HG03571 (cell line): ENCODE measurements at regions not wholly inside any gene's neighbourhood (a gene's known extent, or its start where the extent isn't known, plus 50 kb on each side); places are given as distances from the start of the nearest gene placed in this dataset.

Experiments
- ATAC-seq: cut with Tn5 transposase; IDR thresholded peaks from one replicate; pipeline ENCODE4 v1.9.1; 2021; ENCODE audit not compliant: unreplicated experiment

- ATAC-seq: no peak
Measured at GRCh38 chr13:34405410-34406181, 536.5 kb upstream of the NBEA start.

GRCh38 chr13:34408640-34409039 is 533.4 kb upstream of the NBEA start:
- ATAC-seq: no peak

GRCh38 chr13:34409496-34410182 is 532.4 kb upstream of the NBEA start:
- no peak for ATAC-seq

GRCh38 chr13:34410678-34411077 is 531.4 kb upstream of the NBEA start:
- no peak for ATAC-seq

GRCh38 chr13:34411177-34411576 is 530.9 kb upstream of the NBEA start:
- no peak for ATAC-seq

- no peak for ATAC-seq
Measured at GRCh38 chr13:34411894-34412293, 530.2 kb upstream of the NBEA start.

GRCh38 chr13:34412295-34412694 is 529.8 kb upstream of the NBEA start:
- no peak for ATAC-seq

- no peak for ATAC-seq
Measured at GRCh38 chr13:34412817-34413375, 529.2 kb upstream of the NBEA start.

- ATAC-seq: no peak
Measured at GRCh38 chr13:34413538-34414210, 528.4 kb upstream of the NBEA start.

GRCh38 chr13:34414616-34415015 is 527.5 kb upstream of the NBEA start:
- no peak for ATAC-seq

- ATAC-seq: no peak
Measured at GRCh38 chr13:34416971-34417380, 525.1 kb upstream of the NBEA start.

- ATAC-seq: no peak
Measured at GRCh38 chr13:34417896-34418295, 524.2 kb upstream of the NBEA start.

- no peak for ATAC-seq
Measured at GRCh38 chr13:34419025-34419424, 523.0 kb upstream of the NBEA start.

GRCh38 chr13:34419755-34420154 is 522.3 kb upstream of the NBEA start:
- no peak for ATAC-seq

- ATAC-seq: no peak
Measured at GRCh38 chr13:34420702-34421346, 521.2 kb upstream of the NBEA start.

- ATAC-seq: no peak
Measured at GRCh38 chr13:34421347-34421719, 520.7 kb upstream of the NBEA start.

GRCh38 chr13:34421858-34422475 is 520.1 kb upstream of the NBEA start:
- ATAC-seq: no peak

- ATAC-seq: no peak
Measured at GRCh38 chr13:34422956-34423355, 519.1 kb upstream of the NBEA start.

- ATAC-seq: no peak
Measured at GRCh38 chr13:34425327-34425949, 516.6 kb upstream of the NBEA start.

GRCh38 chr13:34428911-34429310 is 513.2 kb upstream of the NBEA start:
- ATAC-seq: no peak
